ENCODE measurements at regions not wholly inside any gene's neighbourhood (a gene's known extent, or its start where the extent isn't known, plus 50 kb on each side); places are given as distances from the start of the nearest gene placed in this dataset.
A peak's percentile ranks its signal among the peaks of the same experiment; 100 is the strongest.

- DNase-seq, result no peak
Observed at GRCh38 chr2:42880738-42881690, 88.6 kb upstream of the HAAO start.

- no peak for DNase-seq
Observed at GRCh38 chr2:42879913-42880737, 87.7 kb upstream of the HAAO start.

GRCh38 chr2:42879121-42879705, 86.8 kb upstream of the HAAO start:
- DNase-seq, result no peak

- no peak for DNase-seq
Observed at GRCh38 chr2:42878581-42878980, 86.2 kb upstream of the HAAO start.

GRCh38 chr2:42877936-42878335, 85.6 kb upstream of the HAAO start:
- DNase-seq, result no peak

GRCh38 chr2:42877511-42877910, 85.1 kb upstream of the HAAO start:
- DNase-seq, result no peak

- no peak for DNase-seq
Observed at GRCh38 chr2:42876326-42876751, 84.0 kb upstream of the HAAO start.

GRCh38 chr2:42875880-42876279, 83.5 kb upstream of the HAAO start:
- DNase-seq, result no peak

GRCh38 chr2:42874949-42875801, 82.8 kb upstream of the HAAO start:
- DNase-seq, result peak in 1 of 51 donors; percentile 5

- DNase-seq, result no peak
Observed at GRCh38 chr2:42872721-42873120, 80.3 kb upstream of the HAAO start.

- no peak for DNase-seq
Observed at GRCh38 chr2:42871372-42871771, 79.0 kb upstream of the HAAO start.

GRCh38 chr2:42868874-42869273, 76.5 kb upstream of the HAAO start:
- DNase-seq, result no peak

GRCh38 chr2:42868096-42868495, 75.7 kb upstream of the HAAO start:
- no peak for DNase-seq

- DNase-seq, result no peak
Observed at GRCh38 chr2:42867093-42868065, 75.0 kb upstream of the HAAO start.

- no peak for DNase-seq
Observed at GRCh38 chr2:42865884-42866881, 73.8 kb upstream of the HAAO start.

GRCh38 chr2:42864641-42865280, 72.4 kb upstream of the HAAO start:
- DNase-seq, result no peak

- DNase-seq, result no peak
Observed at GRCh38 chr2:42864222-42864621, 71.8 kb upstream of the HAAO start.

- no peak for DNase-seq
Observed at GRCh38 chr2:42863751-42864150, 71.4 kb upstream of the HAAO start.

Data from hypothalamus (tissue), 51 donors.